ENCODE measurements at regions not wholly inside any gene's neighbourhood (a gene's known extent, or its start where the extent isn't known, plus 50 kb on each side); places are given as distances from the start of the nearest gene placed in this dataset.

GRCh38 chrX:144334577-144334976 lies 450.7 kb downstream of the UBE2NL start:
- TF ChIP-seq TAF1 (IDR thresholded peaks at IDR 0.05; ENCODE audit: low read depth) = no peak
- TF ChIP-seq REST (IDR thresholded peaks at IDR 0.05; ENCODE audit: low read depth) = no peak
- no peak for TF ChIP-seq MAX (IDR thresholded peaks at IDR 0.05)
- no peak for TF ChIP-seq TCF12 (IDR thresholded peaks at IDR 0.05; ENCODE audit: low read depth)
- TF ChIP-seq CREB1 (IDR thresholded peaks at IDR 0.05; ENCODE audit: low read depth) = no peak
- TF ChIP-seq RAD21 (IDR thresholded peaks at IDR 0.05; ENCODE audit: low read depth) = peak; percentile 23; the same call in 1 of the 2 replicates
- no peak for TF ChIP-seq NFIC (IDR thresholded peaks at IDR 0.05)
- no peak for TF ChIP-seq ZBTB7A (IDR thresholded peaks at IDR 0.05; ENCODE audit: low read depth)
- TF ChIP-seq USF1 (IDR thresholded peaks at IDR 0.05) = no peak
- no peak for TF ChIP-seq EP300 (IDR thresholded peaks at IDR 0.05; ENCODE audit: borderline replicate concordance)
- TF ChIP-seq TEAD4 (IDR thresholded peaks at IDR 0.05) = no peak
- TF ChIP-seq EGR1 (IDR thresholded peaks at IDR 0.05) = no peak
- no peak for TF ChIP-seq FOXM1 (IDR thresholded peaks at IDR 0.05; ENCODE audit: borderline replicate concordance, low read depth)
- no peak for TF ChIP-seq YY1 (IDR thresholded peaks at IDR 0.05; ENCODE audit: low read depth)

Data from Ishikawa (cell line).